ENCODE measurements at regions not wholly inside any gene's neighbourhood (a gene's known extent, or its start where the extent isn't known, plus 50 kb on each side); places are given as distances from the start of the nearest gene placed in this dataset.

DNA sequence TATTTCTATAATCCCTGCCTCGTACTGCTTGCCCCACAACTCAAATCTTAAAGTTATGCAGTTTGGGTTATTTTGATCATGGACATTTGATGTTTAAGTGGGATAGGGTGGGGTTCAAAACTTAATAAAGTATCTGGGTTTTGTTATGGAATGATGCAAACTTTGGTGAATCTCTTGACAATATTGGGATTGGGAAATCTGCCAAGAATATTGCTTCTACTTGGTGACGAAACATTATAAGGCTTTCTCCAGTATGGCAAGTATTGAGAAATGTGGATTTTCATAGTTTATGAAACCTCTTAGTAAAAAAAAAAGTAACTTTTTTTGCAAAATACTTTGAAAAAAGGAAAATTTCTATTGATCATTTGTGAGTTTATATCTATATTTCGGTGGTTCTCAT is 130.8 kb upstream of the SFRP2 start:
- no peak overlapping the region for H3K4me2 ChIP-seq (ENCODE audit: low read length)
- H3K4me3 ChIP-seq (ENCODE audit: low read length): no peak overlapping the region
- no peak overlapping the region for H3K56ac ChIP-seq (ENCODE audit: low read length)
- no peaks in the 10 kb centered on the region for H3K4me1 ChIP-seq (ENCODE audit: control insufficient read depth, low read depth, low read length)
- H3K36me3 ChIP-seq (ENCODE audit: control insufficient read depth, insufficient read depth, low read length): no peaks in the 10 kb centered on the region
- no peaks in the 10 kb centered on the region for H3K79me1 ChIP-seq (ENCODE audit: low read length)
- no peak overlapping the region for H3K9ac ChIP-seq (ENCODE audit: low read length)
- H3K18ac ChIP-seq (ENCODE audit: low read length): no peak overlapping the region
- H2AK5ac ChIP-seq (ENCODE audit: low read length): no peak overlapping the region
- no peak overlapping the region for H4K5ac ChIP-seq (ENCODE audit: low read length)
- no peaks in the 10 kb centered on the region for H3K27me3 ChIP-seq (ENCODE audit: insufficient read depth, low read length, poor library complexity)
- H2BK5ac ChIP-seq (ENCODE audit: low read length): no peak overlapping the region
- no peak overlapping the region for H4K8ac ChIP-seq (ENCODE audit: low read depth, low read length)
- DNase-seq: no peak
- H2BK15ac ChIP-seq (replicated peaks; ENCODE audit: low read depth): no peak overlapping the region
- H3K23ac ChIP-seq (ENCODE audit: low read length): no peak overlapping the region
- no peak overlapping the region for H3K27ac ChIP-seq (ENCODE audit: low read depth, low read length)
- no peaks in the 10 kb centered on the region for H3K79me2 ChIP-seq (ENCODE audit: control insufficient read depth, insufficient read depth, low read length)
- H2BK120ac ChIP-seq (ENCODE audit: low read depth, low read length): no peak overlapping the region
- no CpG with 5 or more reads among the region's 3 CpGs for WGBS (ENCODE audit: extremely low coverage, insufficient coverage, low lambda C conversion rate)
- no peak overlapping the region for H3K4ac ChIP-seq (ENCODE audit: low read depth, low read length)

- no peaks in the 10 kb centered on the region for H3K4me1 ChIP-seq (ENCODE audit: control insufficient read depth, low read depth, low read length)
These were observed 127.4 kb upstream of the SFRP2 start for GRCh38 chr4:153916273-153916755.

GRCh38 chr4:153912301-153912700 is 123.4 kb upstream of the SFRP2 start:
- no peak overlapping the region for H2BK120ac ChIP-seq (ENCODE audit: low read depth, low read length)
- no peaks in the 10 kb centered on the region for H3K4me1 ChIP-seq (ENCODE audit: control insufficient read depth, low read depth, low read length)
- H4K5ac ChIP-seq (ENCODE audit: low read length): no peak overlapping the region
- H3K79me1 ChIP-seq (ENCODE audit: low read length): no peaks in the 10 kb centered on the region
- no peak overlapping the region for H3K9ac ChIP-seq (ENCODE audit: low read length)
- H3K4ac ChIP-seq (ENCODE audit: low read depth, low read length): no peak overlapping the region
- H3K18ac ChIP-seq (ENCODE audit: low read length): no peak overlapping the region
- no peaks in the 10 kb centered on the region for H3K79me2 ChIP-seq (ENCODE audit: control insufficient read depth, insufficient read depth, low read length)
- H3K36me3 ChIP-seq (ENCODE audit: control insufficient read depth, insufficient read depth, low read length): no peaks in the 10 kb centered on the region
- H2AK5ac ChIP-seq (ENCODE audit: low read length): no peak overlapping the region
- DNase-seq: no peak
- no peak overlapping the region for H3K4me3 ChIP-seq (ENCODE audit: low read length)
- H2BK5ac ChIP-seq (ENCODE audit: low read length): no peak overlapping the region
- H3K27me3 ChIP-seq (ENCODE audit: insufficient read depth, low read length, poor library complexity): no peaks in the 10 kb centered on the region
- H3K56ac ChIP-seq (ENCODE audit: low read length): no peak overlapping the region
- H3K4me2 ChIP-seq (ENCODE audit: low read length): no peak overlapping the region
- no peak overlapping the region for H2BK15ac ChIP-seq (replicated peaks; ENCODE audit: low read depth)
- H4K8ac ChIP-seq (ENCODE audit: low read depth, low read length): no peak overlapping the region
- H3K27ac ChIP-seq (ENCODE audit: low read depth, low read length): no peak overlapping the region
- H3K23ac ChIP-seq (ENCODE audit: low read length): no peak overlapping the region

More at GRCh38 chr4:153916273-153916755, 127.4 kb upstream of the SFRP2 start:
- no peak overlapping the region for H3K4me3 ChIP-seq (ENCODE audit: low read length)
- no peak overlapping the region for H3K18ac ChIP-seq (ENCODE audit: low read length)
- H3K4me2 ChIP-seq (ENCODE audit: low read length): no peak overlapping the region
- no peak for DNase-seq
- H3K9ac ChIP-seq (ENCODE audit: low read length): no peak overlapping the region
- H2AK5ac ChIP-seq (ENCODE audit: low read length): no peak overlapping the region
- no peak overlapping the region for H2BK5ac ChIP-seq (ENCODE audit: low read length)
- no peak overlapping the region for H3K23ac ChIP-seq (ENCODE audit: low read length)
- no peaks in the 10 kb centered on the region for H3K36me3 ChIP-seq (ENCODE audit: control insufficient read depth, insufficient read depth, low read length)
- no peak overlapping the region for H2BK120ac ChIP-seq (ENCODE audit: low read depth, low read length)
- H2BK15ac ChIP-seq (replicated peaks; ENCODE audit: low read depth): no peak overlapping the region
- H3K27ac ChIP-seq (ENCODE audit: low read depth, low read length): no peak overlapping the region
- no peak overlapping the region for H4K8ac ChIP-seq (ENCODE audit: low read depth, low read length)
- H3K79me2 ChIP-seq (ENCODE audit: control insufficient read depth, insufficient read depth, low read length): no peaks in the 10 kb centered on the region
- H4K5ac ChIP-seq (ENCODE audit: low read length): no peak overlapping the region
- no peak overlapping the region for H3K4ac ChIP-seq (ENCODE audit: low read depth, low read length)
- H3K56ac ChIP-seq (ENCODE audit: low read length): no peak overlapping the region
- H3K79me1 ChIP-seq (ENCODE audit: low read length): no peaks in the 10 kb centered on the region
- H3K27me3 ChIP-seq (ENCODE audit: insufficient read depth, low read length, poor library complexity): no peaks in the 10 kb centered on the region
- WGBS (ENCODE audit: extremely low coverage, insufficient coverage, low lambda C conversion rate): no CpG with 5 or more reads among the region's 5 CpGs

DNA sequence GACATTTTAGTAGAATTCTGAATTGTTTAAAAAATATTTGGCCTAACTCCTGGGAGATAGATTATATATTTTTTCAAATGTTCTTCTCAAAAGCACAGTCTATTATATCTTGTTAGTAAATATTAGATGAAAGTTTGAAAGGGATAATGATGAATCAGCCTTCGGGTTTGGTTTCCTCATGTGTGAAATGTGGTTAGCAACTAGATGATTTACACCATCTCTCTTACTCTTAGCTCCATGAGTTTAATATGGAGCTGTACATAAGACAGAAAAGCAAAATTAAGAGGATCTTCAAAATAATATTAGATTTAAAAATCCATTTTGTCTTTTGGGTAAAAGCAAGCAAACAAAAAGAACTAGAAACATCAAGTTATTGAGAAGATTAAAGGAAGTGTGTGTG is 120.8 kb upstream of the SFRP2 start:
- Histone ChIP-seq H4K5ac (ENCODE audit: low read length) (no peak overlapping the region), H2BK15ac (replicated peaks; ENCODE audit: low read depth) (no peak overlapping the region), H3K56ac (ENCODE audit: low read length) (no peak overlapping the region), H3K4me3 (ENCODE audit: low read length) (no peak overlapping the region), H3K79me2 (ENCODE audit: control insufficient read depth, insufficient read depth, low read length) (no peaks in the 10 kb centered on the region), H2AK5ac (ENCODE audit: low read length) (no peak overlapping the region), H2BK5ac (ENCODE audit: low read length) (no peak overlapping the region), H4K8ac (ENCODE audit: low read depth, low read length) (no peak overlapping the region), H3K36me3 (ENCODE audit: control insufficient read depth, insufficient read depth, low read length) (no peaks in the 10 kb centered on the region), H3K4ac (ENCODE audit: low read depth, low read length) (no peak overlapping the region), H3K27me3 (ENCODE audit: insufficient read depth, low read length, poor library complexity) (no peaks in the 10 kb centered on the region), H3K23ac (ENCODE audit: low read length) (no peak overlapping the region), H3K27ac (ENCODE audit: low read depth, low read length) (no peak overlapping the region), H3K9ac (ENCODE audit: low read length) (no peak overlapping the region), H2BK120ac (ENCODE audit: low read depth, low read length) (no peak overlapping the region), H3K4me2 (ENCODE audit: low read length) (no peak overlapping the region), H3K18ac (ENCODE audit: low read length) (no peak overlapping the region), H3K4me1 (ENCODE audit: control insufficient read depth, low read depth, low read length) (no peaks in the 10 kb centered on the region), H3K79me1 (ENCODE audit: low read length) (no peaks in the 10 kb centered on the region)
- no CpG with 5 or more reads among the region's 1 CpG for WGBS (ENCODE audit: extremely low coverage, insufficient coverage, low lambda C conversion rate)
- DNase-seq: no peak

GRCh38 chr4:153906231-153906630 is 117.3 kb upstream of the SFRP2 start:
- Histone ChIP-seq H3K36me3 (ENCODE audit: control insufficient read depth, insufficient read depth, low read length) (no peaks in the 10 kb centered on the region), H3K56ac (ENCODE audit: low read length) (no peak overlapping the region), H3K4me1 (ENCODE audit: control insufficient read depth, low read depth, low read length) (no peaks in the 10 kb centered on the region), H3K18ac (ENCODE audit: low read length) (no peak overlapping the region), H4K8ac (ENCODE audit: low read depth, low read length) (no peak overlapping the region), H3K27me3 (ENCODE audit: insufficient read depth, low read length, poor library complexity) (no peaks in the 10 kb centered on the region), H3K27ac (ENCODE audit: low read depth, low read length) (no peak overlapping the region), H4K5ac (ENCODE audit: low read length) (no peak overlapping the region), H3K4ac (ENCODE audit: low read depth, low read length) (no peak overlapping the region), H2AK5ac (ENCODE audit: low read length) (no peak overlapping the region), H3K23ac (ENCODE audit: low read length) (no peak overlapping the region), H3K79me1 (ENCODE audit: low read length) (no peaks in the 10 kb centered on the region), H2BK5ac (ENCODE audit: low read length) (no peak overlapping the region), H3K79me2 (ENCODE audit: control insufficient read depth, insufficient read depth, low read length) (no peaks in the 10 kb centered on the region), H2BK15ac (replicated peaks; ENCODE audit: low read depth) (no peak overlapping the region), H3K4me3 (ENCODE audit: low read length) (no peak overlapping the region), H3K9ac (ENCODE audit: low read length) (no peak overlapping the region), H3K4me2 (ENCODE audit: low read length) (no peak overlapping the region), H2BK120ac (ENCODE audit: low read depth, low read length) (no peak overlapping the region)
- no peak for DNase-seq

GRCh38 chr4:153905231-153905630 is 116.3 kb upstream of the SFRP2 start:
- H3K9ac ChIP-seq (ENCODE audit: low read length): no peak overlapping the region
- H3K79me1 ChIP-seq (ENCODE audit: low read length): no peaks in the 10 kb centered on the region
- no peak overlapping the region for H3K4me2 ChIP-seq (ENCODE audit: low read length)
- no peaks in the 10 kb centered on the region for H3K4me1 ChIP-seq (ENCODE audit: control insufficient read depth, low read depth, low read length)
- DNase-seq: no peak
- no peak overlapping the region for H2BK5ac ChIP-seq (ENCODE audit: low read length)
- H3K4me3 ChIP-seq (ENCODE audit: low read length): no peak overlapping the region
- no peak overlapping the region for H3K18ac ChIP-seq (ENCODE audit: low read length)
- WGBS (ENCODE audit: extremely low coverage, insufficient coverage, low lambda C conversion rate): no CpG with 5 or more reads among the region's 7 CpGs
- H4K8ac ChIP-seq (ENCODE audit: low read depth, low read length): no peak overlapping the region
- H2BK120ac ChIP-seq (ENCODE audit: low read depth, low read length): no peak overlapping the region
- no peaks in the 10 kb centered on the region for H3K36me3 ChIP-seq (ENCODE audit: control insufficient read depth, insufficient read depth, low read length)
- H3K27ac ChIP-seq (ENCODE audit: low read depth, low read length): no peak overlapping the region
- no peak overlapping the region for H3K23ac ChIP-seq (ENCODE audit: low read length)
- no peak overlapping the region for H3K4ac ChIP-seq (ENCODE audit: low read depth, low read length)
- H3K27me3 ChIP-seq (ENCODE audit: insufficient read depth, low read length, poor library complexity): no peaks in the 10 kb centered on the region
- no peaks in the 10 kb centered on the region for H3K79me2 ChIP-seq (ENCODE audit: control insufficient read depth, insufficient read depth, low read length)
- H4K5ac ChIP-seq (ENCODE audit: low read length): no peak overlapping the region
- H2BK15ac ChIP-seq (replicated peaks; ENCODE audit: low read depth): no peak overlapping the region
- H2AK5ac ChIP-seq (ENCODE audit: low read length): no peak overlapping the region
- H3K56ac ChIP-seq (ENCODE audit: low read length): no peak overlapping the region

All from mesendoderm (in vitro differentiated cells).